Vagina (tissue), 2 donors: ENCODE measurements at regions not wholly inside any gene's neighbourhood (a gene's known extent, or its start where the extent isn't known, plus 50 kb on each side); places are given as distances from the start of the nearest gene placed in this dataset.

Experiments used
- DNase-seq, 2 donors: peaks; one replicate each; pipeline ENCODE4 v3.0.0-alpha.2; 2017; ENCODE audit errors: extremely low spot score in 2 of 2
- H3K27ac ChIP-seq: fragments of 200-600 bp; sonication (generic); one replicate; pipeline ENCODE4 v1.5.1; 2019
- H3K27me3 ChIP-seq: fragments of 200-600 bp; sonication (generic); one replicate; pipeline ENCODE4 v1.5.1; 2019
- H3K36me3 ChIP-seq, 2 donors: fragments of 200-600 bp; sonication (generic); one replicate each; pipeline ENCODE4 v1.5.1; 2017 to 2019
- H3K4me1 ChIP-seq: fragments of 200-600 bp; sonication (generic); one replicate; pipeline ENCODE4 v1.5.1; 2019
- H3K4me3 ChIP-seq, 2 donors: fragments of 200-600 bp; sonication (generic); 1 replicate in 1 of 2; 2 replicates in 1 of 2; pipeline ENCODE4 v1.5.1; 2016 to 2019
- H3K9me3 ChIP-seq: fragments of 200-600 bp; sonication (generic); one replicate; pipeline ENCODE4 v1.5.1; 2019
- POLR2A ChIP-seq, 2 donors: fragments of 450-650 bp; IDR thresholded peaks; one replicate each; pipeline ENCODE4 v1.6.1; 2017; ENCODE audit warnings: antibody characterized with exemption in 2 of 2, mild to moderate bottlenecking in 2 of 2, moderate library complexity in 2 of 2
- POLR2AphosphoS5 ChIP-seq, 2 donors: sonication (generic); formaldehyde crosslinking; IDR thresholded peaks; one replicate each; pipeline ENCODE4 v1.9.0; 2017; ENCODE audit warnings: antibody characterized with exemption in 2 of 2, mild to moderate bottlenecking in 2 of 2, low read depth in 1 of 2; ENCODE audit not compliant: insufficient read depth in 1 of 2
- intact Hi-C: fragments of 100-400 bp; cut with DNase I; formaldehyde crosslinking; loops from one replicate; pipeline ENCODE4 v1.15.1; 2023
- TF ChIP-seq, protein P1 (sequence below), 3 experiments: fragments of 450-650 bp in 2 of 3; fragments of 200-600 bp in 1 of 3; sonication (generic) in 1 of 3; IDR thresholded peaks; one replicate each; pipeline ENCODE4 v1.5.1; 2017 to 2019; ENCODE audit warnings: antibody characterized with exemption in 3 of 3, mild to moderate bottlenecking in 2 of 3, moderate library complexity in 2 of 3

DNA sequence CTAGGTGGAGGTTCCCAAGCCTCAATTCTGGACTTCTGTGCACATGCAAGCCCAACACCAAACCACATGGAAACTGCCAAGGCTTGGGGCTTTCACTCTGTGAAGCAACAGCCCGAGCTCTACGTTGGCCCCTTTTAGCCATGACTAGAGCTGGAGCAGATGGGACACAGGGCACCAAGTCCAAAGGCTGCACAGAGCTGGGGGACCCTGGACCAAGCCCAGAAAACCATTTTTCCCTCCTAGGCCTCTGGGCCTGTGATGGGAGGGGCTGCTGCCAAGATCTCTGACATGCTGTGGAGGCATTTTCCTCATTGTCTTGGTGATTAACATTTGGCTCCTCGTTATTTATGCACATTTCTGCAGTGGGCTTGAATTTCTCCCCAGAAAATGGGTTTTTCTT is 258.7 kb upstream of the ACTRT1 start:
- TF ChIP-seq POLR2A (IDR thresholded peaks at IDR 0.05): no peak
- TF ChIP-seq POLR2AphosphoS5 (IDR thresholded peaks at IDR 0.05; ENCODE audit: insufficient read depth in 1 of 2, low read depth in 1 of 2): no peak
- TF ChIP-seq, protein P1, sequence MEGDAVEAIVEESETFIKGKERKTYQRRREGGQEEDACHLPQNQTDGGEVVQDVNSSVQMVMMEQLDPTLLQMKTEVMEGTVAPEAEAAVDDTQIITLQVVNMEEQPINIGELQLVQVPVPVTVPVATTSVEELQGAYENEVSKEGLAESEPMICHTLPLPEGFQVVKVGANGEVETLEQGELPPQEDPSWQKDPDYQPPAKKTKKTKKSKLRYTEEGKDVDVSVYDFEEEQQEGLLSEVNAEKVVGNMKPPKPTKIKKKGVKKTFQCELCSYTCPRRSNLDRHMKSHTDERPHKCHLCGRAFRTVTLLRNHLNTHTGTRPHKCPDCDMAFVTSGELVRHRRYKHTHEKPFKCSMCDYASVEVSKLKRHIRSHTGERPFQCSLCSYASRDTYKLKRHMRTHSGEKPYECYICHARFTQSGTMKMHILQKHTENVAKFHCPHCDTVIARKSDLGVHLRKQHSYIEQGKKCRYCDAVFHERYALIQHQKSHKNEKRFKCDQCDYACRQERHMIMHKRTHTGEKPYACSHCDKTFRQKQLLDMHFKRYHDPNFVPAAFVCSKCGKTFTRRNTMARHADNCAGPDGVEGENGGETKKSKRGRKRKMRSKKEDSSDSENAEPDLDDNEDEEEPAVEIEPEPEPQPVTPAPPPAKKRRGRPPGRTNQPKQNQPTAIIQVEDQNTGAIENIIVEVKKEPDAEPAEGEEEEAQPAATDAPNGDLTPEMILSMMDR (IDR thresholded peaks at IDR 0.05): no peak
- Histone ChIP-seq H3K9me3 (no peaks in the 10 kb centered on the region), H3K27ac (no peak overlapping the region), H3K4me1 (no peaks in the 10 kb centered on the region), H3K36me3 (no peaks in the 10 kb centered on the region), H3K27me3 (no peaks in the 10 kb centered on the region), H3K4me3 (no peak overlapping the region)
- DNase-seq: no peak
- intact Hi-C loops: no loop called here

DNA sequence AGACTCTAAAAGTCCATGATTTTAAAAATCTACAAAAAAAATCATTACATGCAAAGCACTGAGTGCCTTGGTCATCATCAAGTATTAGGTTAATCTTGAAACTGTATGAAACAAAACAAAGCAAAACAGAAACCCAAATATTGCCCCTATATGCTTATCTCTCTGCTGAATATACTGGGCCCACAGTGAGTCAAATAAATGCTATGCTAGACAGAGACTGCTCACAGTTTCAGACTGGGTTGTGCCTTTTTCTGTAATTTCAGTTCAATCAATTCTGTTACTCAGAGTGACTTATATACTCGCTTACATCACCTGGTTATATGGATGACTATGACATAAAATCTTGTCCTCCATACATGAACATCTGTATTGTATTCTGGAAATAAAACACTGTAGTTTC is 257.1 kb upstream of the ACTRT1 start:
- intact Hi-C loops: no loop called here
- Histone ChIP-seq H3K27ac (no peak overlapping the region), H3K9me3 (no peaks in the 10 kb centered on the region), H3K27me3 (no peaks in the 10 kb centered on the region), H3K4me1 (no peaks in the 10 kb centered on the region), H3K36me3 (no peaks in the 10 kb centered on the region), H3K4me3 (no peak overlapping the region)
- DNase-seq: no peak
- TF ChIP-seq POLR2A (IDR thresholded peaks at IDR 0.05) (no peak), POLR2AphosphoS5 (IDR thresholded peaks at IDR 0.05; ENCODE audit: insufficient read depth in 1 of 2, low read depth in 1 of 2) (no peak)
- TF ChIP-seq, protein P1 (IDR thresholded peaks at IDR 0.05): no peak

DNA sequence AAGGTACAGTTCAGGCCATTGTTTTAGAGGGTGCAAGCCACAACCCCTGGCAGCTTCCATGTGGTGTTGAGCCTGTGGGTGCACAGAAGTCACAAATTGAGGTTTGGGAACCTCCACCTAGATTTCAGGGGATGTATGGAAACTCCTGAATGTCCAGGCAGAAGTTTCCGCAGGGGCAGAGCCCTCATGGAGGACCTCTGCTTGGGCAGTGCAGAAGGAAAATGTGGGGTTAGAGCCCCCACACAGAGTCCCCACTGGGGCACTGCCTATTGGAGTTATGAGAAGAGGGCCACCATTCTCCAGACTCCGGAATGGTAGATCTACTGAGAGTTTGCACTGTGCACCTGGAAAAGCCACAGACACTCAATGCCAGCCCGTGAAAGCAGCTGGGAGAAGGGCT is 242.0 kb upstream of the ACTRT1 start:
- Histone ChIP-seq H3K27me3 (no peaks in the 10 kb centered on the region), H3K36me3 (no peaks in the 10 kb centered on the region), H3K27ac (no peak overlapping the region), H3K4me3 (no peak overlapping the region), H3K4me1 (no peaks in the 10 kb centered on the region), H3K9me3 (no peaks in the 10 kb centered on the region)
- no peak for DNase-seq
- intact Hi-C loops: no loop called here
- no peak for TF ChIP-seq POLR2AphosphoS5 (IDR thresholded peaks at IDR 0.05; ENCODE audit: insufficient read depth in 1 of 2, low read depth in 1 of 2)
- TF ChIP-seq POLR2A (IDR thresholded peaks at IDR 0.05): no peak
- TF ChIP-seq, protein P1 (IDR thresholded peaks at IDR 0.05): no peak

DNA sequence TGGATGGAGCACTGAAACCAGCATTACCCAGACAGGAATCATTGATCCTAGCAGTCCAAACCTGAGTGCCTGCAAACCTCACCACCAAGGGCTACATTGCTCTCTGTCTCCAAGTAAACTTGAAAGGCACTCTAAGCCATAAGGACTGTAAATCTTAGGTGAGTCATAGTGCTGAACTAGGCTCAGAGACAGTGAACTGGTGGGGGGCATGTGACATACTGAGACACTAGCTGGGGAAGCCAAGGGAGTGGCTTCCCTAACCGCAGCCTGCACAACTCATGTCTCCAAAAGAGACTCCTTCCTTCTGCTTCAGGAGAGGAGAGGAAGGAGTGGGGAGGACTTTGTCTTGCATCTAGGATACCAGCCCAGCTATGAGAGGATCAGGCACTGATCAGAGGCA is 235.5 kb upstream of the ACTRT1 start:
- Histone ChIP-seq H3K9me3 (no peaks in the 10 kb centered on the region), H3K36me3 (no peaks in the 10 kb centered on the region), H3K4me3 (no peak overlapping the region), H3K4me1 (no peaks in the 10 kb centered on the region), H3K27ac (no peak overlapping the region), H3K27me3 (no peaks in the 10 kb centered on the region)
- no peak for TF ChIP-seq POLR2A (IDR thresholded peaks at IDR 0.05)
- TF ChIP-seq, protein P1 (IDR thresholded peaks at IDR 0.05): no peak
- TF ChIP-seq POLR2AphosphoS5 (IDR thresholded peaks at IDR 0.05; ENCODE audit: insufficient read depth in 1 of 2, low read depth in 1 of 2): no peak
- intact Hi-C loops: no loop called here
- DNase-seq: no peak

DNA sequence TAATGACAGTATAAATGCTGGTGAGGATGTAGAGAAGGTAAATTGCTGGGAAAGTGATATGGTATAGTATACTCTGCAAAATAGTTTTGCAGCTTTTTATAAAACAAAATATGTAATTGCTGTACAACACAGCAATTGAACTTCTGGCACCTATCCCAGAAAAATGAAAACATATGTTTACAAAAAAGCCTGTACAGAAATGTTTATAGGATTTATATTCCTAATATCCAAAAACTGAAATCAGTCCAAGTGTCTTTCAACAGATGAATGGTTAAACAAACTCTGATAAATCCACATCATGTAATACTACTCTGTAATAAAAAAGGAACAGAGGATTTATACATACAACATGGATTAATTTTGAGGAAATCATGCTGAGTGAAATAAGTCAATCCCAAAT is 198.4 kb upstream of the ACTRT1 start:
- no peak for DNase-seq
- intact Hi-C loops: no loop called here
- TF ChIP-seq POLR2A (IDR thresholded peaks at IDR 0.05) (no peak), POLR2AphosphoS5 (IDR thresholded peaks at IDR 0.05; ENCODE audit: insufficient read depth in 1 of 2, low read depth in 1 of 2) (no peak)
- TF ChIP-seq, protein P1 (IDR thresholded peaks at IDR 0.05): no peak
- no peaks in the 10 kb centered on the region for H3K36me3 ChIP-seq
- no peak overlapping the region for H3K4me3 ChIP-seq
- no peak overlapping the region for H3K27ac ChIP-seq
- H3K4me1 ChIP-seq: no peaks in the 10 kb centered on the region
- no peaks in the 10 kb centered on the region for H3K27me3 ChIP-seq
- H3K9me3 ChIP-seq: no peaks in the 10 kb centered on the region
